ENCODE measurements at regions not wholly inside any gene's neighbourhood (a gene's known extent, or its start where the extent isn't known, plus 50 kb on each side); places are given as distances from the start of the nearest gene placed in this dataset.

- H3K4me3 ChIP-seq (ENCODE audit: low read depth, low read length), result no peak overlapping the region
- no peak for DNase-seq (ENCODE audit: low read depth)
- TF ChIP-seq CTCF (IDR thresholded peaks at IDR 0.05; ENCODE audit: control insufficient read depth, extremely low read depth, insufficient read depth), result no peak
Measured at GRCh38 chr2:238653431-238654109, 194.3 kb upstream of the TWIST2 start.

- H3K4me3 ChIP-seq (ENCODE audit: low read depth, low read length), result no peak overlapping the region
- DNase-seq (ENCODE audit: low read depth), result no peak
- no peak for TF ChIP-seq CTCF (IDR thresholded peaks at IDR 0.05; ENCODE audit: control insufficient read depth, extremely low read depth, insufficient read depth)
Measured at GRCh38 chr2:238654479-238655197, 193.2 kb upstream of the TWIST2 start.

GRCh38 chr2:238655198-238655860, 192.6 kb upstream of the TWIST2 start:
- TF ChIP-seq CTCF (IDR thresholded peaks at IDR 0.05; ENCODE audit: control insufficient read depth, extremely low read depth, insufficient read depth), result no peak
- DNase-seq (ENCODE audit: low read depth), result no peak
- no peak overlapping the region for H3K4me3 ChIP-seq (ENCODE audit: low read depth, low read length)

GRCh38 chr2:238655974-238656722, 191.7 kb upstream of the TWIST2 start:
- H3K4me3 ChIP-seq (ENCODE audit: low read depth, low read length), result no peak overlapping the region
- no peak for DNase-seq (ENCODE audit: low read depth)
- no peak for TF ChIP-seq CTCF (IDR thresholded peaks at IDR 0.05; ENCODE audit: control insufficient read depth, extremely low read depth, insufficient read depth)

- no peak for DNase-seq (ENCODE audit: low read depth)
- no peak overlapping the region for H3K4me3 ChIP-seq (ENCODE audit: low read depth, low read length)
- TF ChIP-seq CTCF (IDR thresholded peaks at IDR 0.05; ENCODE audit: control insufficient read depth, extremely low read depth, insufficient read depth), result no peak
Measured at GRCh38 chr2:238657132-238658053, 190.5 kb upstream of the TWIST2 start.

- H3K4me3 ChIP-seq (ENCODE audit: low read depth, low read length), result no peak overlapping the region
- no peak for TF ChIP-seq CTCF (IDR thresholded peaks at IDR 0.05; ENCODE audit: control insufficient read depth, extremely low read depth, insufficient read depth)
- DNase-seq (ENCODE audit: low read depth), result no peak
Measured at GRCh38 chr2:238658054-238658407, 189.9 kb upstream of the TWIST2 start.
